ENCODE measurements at regions not wholly inside any gene's neighbourhood (a gene's known extent, or its start where the extent isn't known, plus 50 kb on each side); places are given as distances from the start of the nearest gene placed in this dataset.
A peak's percentile ranks its signal among the peaks of the same experiment; 100 is the strongest.

DNA sequence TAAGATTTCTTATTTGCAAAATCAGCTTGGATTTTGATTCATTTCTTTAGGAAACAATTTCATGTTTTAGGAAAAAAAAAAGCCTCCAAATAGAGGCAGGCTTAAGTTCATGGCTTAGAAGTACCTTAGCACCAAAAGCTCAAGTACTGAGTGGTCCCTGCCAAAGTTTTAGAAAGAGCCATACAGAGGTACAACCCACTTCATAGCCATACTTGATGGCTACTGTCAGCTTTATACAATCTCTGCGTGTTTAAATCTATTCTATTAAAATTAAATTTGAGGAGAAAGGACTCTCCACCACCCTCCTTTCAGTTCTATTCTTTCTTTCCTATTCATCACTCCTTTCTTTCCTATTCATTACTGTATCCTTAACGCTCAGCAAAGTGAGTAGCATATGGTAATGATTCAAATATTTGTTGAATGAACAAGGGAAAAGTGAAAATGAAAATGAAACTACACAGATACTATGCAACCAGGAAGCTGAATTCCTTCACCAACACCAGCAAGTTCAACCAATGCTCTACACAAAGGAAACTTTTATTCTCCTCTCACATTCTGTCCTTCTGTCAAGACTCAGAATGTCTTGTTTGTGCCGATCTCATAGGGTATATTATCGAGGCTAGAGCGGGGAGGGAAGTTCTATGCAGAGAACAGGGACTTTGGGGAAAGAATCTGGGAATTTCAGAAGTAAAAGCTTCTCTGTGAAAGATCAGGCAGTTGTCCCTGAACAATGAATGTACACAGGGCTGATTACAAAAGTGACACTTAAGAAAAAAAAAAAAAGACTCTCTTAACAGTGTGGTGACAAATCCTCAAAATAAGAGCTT lies 138.6 kb upstream of the SPEF2 start:
- DNase-seq (ENCODE audit: low read depth), result peak; percentile 2

GRCh38 chr5:35477911-35478310 lies 139.8 kb upstream of the SPEF2 start:
- DNase-seq (ENCODE audit: low read depth), result no peak

- DNase-seq (ENCODE audit: low read depth), result no peak
Observed at GRCh38 chr5:35477321-35477720, 140.3 kb upstream of the SPEF2 start.

GRCh38 chr5:35476797-35477196 lies 140.9 kb upstream of the SPEF2 start:
- DNase-seq (ENCODE audit: low read depth), result no peak

DNA sequence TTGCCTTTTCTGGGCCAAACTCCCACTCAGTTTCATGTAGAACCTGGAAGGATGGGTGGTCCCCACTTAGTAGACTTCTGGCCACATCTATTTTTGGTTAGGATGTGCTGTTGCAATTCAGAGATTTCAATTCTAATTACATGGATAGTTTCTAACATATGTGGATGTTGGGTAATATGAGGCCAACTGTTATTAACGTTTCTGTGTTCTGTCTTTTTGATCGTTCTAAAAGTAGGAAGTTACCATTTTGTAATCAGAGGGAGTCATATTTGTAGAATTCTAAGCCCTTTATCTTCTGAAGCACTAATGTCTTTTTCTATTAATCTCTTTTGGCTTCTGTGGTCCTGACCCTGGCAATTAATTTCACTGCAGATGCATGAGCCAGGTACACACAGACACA lies 141.6 kb upstream of the SPEF2 start:
- DNase-seq (ENCODE audit: low read depth), result no peak

DNA sequence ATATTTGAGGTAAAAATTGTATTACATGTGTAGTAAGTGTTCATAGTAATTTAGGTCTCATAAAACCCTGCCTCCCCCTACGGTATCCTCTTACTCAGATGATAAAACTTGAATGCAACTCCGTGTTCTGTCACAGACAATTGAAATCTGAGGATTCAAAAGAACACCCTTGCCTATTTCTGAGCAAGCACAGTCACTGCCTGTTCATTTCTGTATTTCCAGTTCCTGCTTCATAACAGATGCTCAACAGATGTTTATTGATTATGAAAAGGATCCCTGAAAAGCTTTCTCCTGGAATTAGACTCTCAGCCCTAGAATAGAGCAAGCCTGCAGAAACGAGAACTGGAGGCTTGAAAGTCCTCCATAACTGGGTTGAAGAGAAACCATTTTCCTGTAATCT lies 144.1 kb upstream of the SPEF2 start:
- DNase-seq (ENCODE audit: low read depth), result no peak

DNA sequence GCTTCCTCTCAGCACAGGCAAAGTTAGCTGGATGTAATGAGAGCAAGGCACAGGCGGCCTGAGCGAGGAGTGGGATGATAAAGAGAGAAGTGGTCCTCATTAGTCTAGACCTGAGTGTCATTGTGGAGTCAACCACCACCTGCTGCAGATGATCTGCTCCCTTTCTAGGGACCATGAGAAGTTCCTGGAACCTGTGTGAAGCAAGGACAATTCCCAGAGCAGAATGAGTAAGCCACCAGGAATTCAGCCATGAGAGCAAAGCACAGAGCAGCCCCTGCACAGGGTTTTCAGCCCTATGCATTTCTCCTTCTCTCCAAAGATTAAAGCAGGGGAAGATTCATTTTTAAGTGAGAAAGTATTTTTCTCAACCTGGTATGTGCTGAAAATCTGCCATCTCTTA lies 146.8 kb upstream of the SPEF2 start:
- DNase-seq (ENCODE audit: low read depth), result peak; percentile 3

- DNase-seq (ENCODE audit: low read depth), result no peak
Observed at GRCh38 chr5:35468811-35469210, 148.9 kb upstream of the SPEF2 start.

DNA sequence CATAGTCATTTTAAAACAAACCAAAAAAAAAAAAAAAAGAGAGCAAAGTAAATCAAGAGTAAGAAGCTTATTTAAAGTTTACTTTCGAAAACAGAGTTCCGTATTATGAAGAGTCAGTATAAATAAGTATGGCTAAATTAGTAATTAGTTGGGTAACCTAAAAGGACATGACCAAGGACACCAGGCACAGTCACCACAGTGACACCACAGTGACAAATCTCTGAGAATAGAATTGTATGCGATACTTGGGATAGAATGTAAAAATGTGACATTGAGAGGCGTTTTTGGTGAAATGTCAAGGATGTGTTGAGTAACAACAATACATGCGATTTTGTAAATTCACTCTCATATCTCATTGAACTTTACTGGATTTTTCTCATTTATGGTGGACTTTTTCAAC lies 150.9 kb upstream of the SPEF2 start:
- DNase-seq (ENCODE audit: low read depth), result no peak

- no peak for DNase-seq (ENCODE audit: low read depth)
Observed at GRCh38 chr5:35464757-35465156, 152.9 kb upstream of the SPEF2 start.

- DNase-seq (ENCODE audit: low read depth), result no peak
Observed at GRCh38 chr5:35461530-35461929, 156.1 kb upstream of the SPEF2 start.

DNA sequence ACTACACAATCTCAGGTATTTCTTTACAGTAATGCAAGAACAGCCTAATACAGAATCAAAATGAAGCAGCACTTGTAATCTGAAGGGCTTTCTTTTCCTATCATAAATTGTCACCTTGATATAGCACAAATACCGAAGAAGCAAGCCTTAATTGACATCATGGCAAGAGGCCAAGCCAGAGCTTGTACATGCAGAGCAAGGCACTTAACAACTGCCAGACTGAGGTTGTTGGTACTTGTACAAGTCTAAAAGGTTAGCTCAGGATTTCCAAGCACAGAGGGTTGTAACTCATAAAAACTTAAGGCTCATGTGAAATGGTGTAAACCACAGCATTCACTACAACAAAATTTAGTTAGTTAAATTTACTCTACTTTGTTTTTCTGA lies 158.8 kb upstream of the SPEF2 start:
- DNase-seq (ENCODE audit: low read depth), result no peak

DNA sequence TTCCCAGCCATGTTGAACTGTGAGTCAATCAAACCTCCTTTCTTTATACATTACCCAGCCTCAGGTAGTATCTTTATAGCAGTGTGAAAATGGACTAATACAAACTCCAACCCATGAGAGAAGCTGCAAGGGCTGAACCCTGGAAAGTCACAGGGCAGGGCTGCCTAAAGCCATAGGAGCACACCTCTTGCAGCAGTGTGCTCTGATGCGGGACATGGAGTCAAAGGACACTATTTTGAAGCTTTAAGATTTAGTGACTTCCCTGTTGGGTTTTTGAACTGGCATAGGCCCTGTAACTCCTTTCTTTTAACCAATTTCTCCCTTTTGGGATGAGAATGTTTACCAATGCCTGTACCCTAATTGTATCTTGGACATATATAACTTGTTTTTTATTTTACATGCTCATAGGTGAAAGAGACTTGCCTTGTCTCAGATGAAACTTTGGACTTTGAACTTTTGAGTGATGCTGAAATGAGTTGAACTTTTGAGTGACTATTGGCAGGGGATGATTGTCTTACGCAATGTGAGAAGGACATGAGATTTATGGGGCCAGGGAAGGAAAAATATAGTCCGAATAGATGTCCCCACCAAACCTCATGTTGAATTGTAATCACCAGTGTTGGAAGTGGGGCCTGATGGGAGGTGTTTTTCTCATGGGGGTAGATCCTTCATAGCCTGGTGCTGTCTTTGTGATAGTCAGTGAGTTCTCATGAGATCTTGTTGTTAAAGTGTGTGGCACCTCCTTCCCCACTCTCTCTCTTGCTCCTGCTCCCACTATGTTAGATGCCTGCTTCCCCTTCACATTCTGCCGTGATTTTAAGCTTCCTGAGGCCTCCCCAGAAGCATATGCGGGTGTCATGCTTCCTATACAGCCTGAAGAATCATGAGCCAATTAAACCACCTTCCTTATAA lies 159.5 kb upstream of the SPEF2 start:
- no peak for DNase-seq (ENCODE audit: low read depth)

DNA sequence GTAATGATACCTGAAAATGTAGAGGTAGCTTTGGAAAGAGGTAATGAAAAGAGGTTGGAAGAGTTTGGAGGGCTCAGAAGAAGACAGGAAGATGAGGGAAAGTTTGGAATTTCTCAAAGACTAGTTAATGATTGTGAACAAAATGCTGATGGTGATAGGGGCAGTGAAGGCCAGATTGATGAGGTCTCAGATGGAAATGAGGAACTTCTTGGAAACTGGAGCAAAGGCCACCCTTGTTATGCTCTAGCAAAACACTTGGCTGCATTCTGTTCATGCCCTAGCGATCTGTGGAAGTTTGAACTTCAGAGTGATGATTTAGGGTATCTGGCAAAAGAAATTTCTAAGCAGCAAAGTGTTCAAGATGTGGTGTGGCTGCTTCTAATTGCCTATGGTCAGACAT lies 161.2 kb upstream of the SPEF2 start:
- no peak for DNase-seq (ENCODE audit: low read depth)

GRCh38 chr5:35454011-35454525 lies 163.6 kb upstream of the SPEF2 start:
- DNase-seq (ENCODE audit: low read depth), result no peak

DNA sequence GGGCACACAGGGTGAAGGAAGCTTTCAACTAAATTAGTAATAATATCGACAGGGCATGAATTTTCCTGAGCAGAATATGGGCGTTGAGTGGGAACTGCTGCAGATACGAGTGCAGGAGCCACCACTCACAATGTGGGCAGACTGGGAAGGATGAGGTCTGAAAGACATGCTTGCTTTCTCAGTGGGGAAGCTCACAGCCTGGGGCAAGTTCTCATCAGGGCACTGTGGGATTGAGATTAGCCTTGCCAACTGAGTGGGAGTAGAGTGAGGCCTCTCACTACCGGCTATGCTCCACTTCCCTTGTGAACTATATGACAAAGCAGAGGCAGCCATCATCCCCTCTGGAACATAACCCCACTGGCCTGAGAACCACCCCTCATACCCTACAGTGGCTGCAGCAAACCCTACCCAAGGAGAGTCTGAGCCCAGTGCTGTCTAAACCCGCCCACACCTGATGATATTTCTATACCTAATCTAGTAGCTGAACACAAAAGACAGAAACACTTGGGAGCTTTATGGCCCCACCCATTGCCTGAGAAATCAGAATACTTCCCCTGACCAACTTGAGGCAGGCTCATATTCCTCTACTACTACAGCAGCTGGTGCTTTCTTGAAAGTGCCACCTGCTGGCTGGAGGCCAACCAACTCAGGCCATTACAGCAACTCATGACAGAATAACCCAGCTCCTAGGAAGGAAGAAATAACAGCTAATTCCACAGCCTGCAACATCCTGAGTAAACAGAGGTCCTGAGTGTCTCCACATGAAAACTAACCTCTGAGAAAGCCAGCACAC lies 173.7 kb upstream of the SPEF2 start:
- DNase-seq (ENCODE audit: low read depth), result no peak

DNA sequence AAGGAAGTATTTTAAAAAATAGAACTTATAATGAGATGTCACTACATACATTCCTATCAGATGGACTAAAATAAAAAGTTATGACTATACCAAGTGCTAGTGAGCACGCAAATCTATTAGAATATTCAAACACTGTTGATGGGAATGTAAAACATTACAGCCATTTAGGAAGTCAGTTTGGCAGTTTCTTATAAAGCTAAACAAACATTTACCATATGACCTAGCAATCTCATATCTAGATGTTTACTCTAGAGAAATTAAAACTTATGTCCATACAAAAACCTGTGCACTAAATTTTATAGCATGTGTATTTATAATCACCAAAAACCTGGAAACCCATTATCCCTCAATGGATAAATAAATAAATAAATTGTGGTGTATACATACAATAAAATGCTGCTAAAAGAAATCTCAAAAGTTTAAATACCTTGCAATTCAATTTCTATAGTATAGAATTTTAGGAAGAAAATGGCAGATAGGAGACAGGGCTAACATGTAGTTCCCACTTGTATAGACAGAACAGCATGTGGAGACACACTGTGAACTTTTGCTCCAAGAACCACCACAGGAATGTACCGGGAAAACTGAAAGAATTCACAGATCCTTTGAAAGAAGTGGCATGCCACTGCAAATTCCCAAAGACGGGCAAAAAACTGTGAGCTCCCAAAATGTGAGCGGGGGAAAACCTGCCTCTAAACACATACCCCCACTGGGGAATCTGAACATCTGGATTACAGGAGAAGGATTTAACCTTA lies 174.6 kb upstream of the SPEF2 start:
- no peak for DNase-seq (ENCODE audit: low read depth)

GRCh38 chr5:35440409-35440808 lies 177.3 kb upstream of the SPEF2 start:
- no peak for DNase-seq (ENCODE audit: low read depth)

DNA sequence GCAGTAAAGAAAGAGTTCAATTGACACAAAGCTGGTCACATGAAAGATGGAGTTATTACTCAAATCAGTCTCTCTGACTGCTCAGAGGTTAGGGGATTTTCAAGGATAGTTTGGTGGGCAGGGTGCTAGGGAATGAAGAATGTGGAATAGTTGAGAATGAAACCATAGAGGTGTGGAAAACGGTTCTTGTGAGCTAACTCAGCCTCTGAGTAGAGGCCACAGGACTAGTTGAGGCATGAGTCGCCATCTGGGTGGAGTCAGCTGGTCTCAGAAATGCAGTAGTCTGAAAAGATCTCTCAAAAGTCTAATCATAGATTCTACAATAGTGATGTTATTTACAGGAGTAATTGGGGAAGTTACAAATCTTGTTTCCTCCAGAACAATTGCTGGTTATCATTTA lies 178.9 kb upstream of the SPEF2 start:
- DNase-seq (ENCODE audit: low read depth), result no peak

DNA sequence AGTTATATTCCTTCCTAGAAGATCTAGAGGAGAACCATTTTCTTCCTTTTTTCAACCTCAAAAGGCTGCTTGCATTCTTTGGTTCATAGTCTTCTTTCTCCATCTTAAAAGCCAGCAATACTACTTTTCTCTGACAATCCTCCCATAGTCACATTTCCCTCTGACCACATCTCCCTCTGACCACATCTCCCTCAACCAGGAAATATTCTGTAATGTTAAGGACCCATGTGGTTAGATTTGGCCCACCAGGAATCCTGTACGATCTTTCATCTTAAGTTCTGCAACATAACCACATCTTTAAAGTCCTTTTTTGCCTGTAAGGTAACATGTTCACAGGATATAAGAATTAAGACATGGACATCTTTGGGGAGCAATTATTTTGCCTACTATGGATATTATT lies 179.4 kb upstream of the SPEF2 start:
- DNase-seq (ENCODE audit: low read depth), result no peak

DNA sequence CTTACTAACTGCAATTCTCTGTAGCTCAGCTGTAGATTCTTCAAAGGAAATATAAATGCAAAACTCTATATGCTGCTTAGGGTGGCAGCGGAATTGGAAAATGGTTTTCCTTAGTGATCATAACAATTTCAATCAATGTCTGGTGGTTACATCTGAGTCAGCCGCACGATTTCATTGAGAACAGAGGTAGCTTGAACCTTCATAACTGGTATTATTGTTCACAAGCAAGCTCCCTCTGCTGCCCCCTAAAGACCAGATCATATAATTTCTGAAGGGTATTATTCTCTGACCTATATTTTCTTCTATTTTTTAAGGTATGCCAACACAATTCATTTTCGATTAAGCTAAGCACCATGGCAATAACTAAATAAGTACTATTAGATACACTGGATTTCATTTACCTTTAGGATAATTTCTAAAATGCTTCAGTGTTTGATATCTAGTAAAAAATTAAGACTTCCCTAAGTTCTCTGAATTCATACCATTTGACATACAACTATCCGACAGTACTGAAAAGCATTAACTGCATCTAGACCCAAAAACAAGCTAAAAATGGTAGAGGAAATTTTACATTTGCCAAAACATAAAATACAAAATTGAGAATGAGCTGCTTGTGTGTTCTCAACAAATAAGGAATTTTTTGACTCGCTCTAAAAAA lies 181.1 kb upstream of the SPEF2 start:
- peak; percentile 13 for DNase-seq (ENCODE audit: low read depth)

All from Daoy (cell line).